ENCODE measurements at regions not wholly inside any gene's neighbourhood (a gene's known extent, or its start where the extent isn't known, plus 50 kb on each side); places are given as distances from the start of the nearest gene placed in this dataset.
"Not testable (repeated sequence)": the region's sequence is repeated elsewhere in the genome, so short reads cannot be mapped to it uniquely, and the experiment has no call there.

- TF ChIP-seq, protein P1, sequence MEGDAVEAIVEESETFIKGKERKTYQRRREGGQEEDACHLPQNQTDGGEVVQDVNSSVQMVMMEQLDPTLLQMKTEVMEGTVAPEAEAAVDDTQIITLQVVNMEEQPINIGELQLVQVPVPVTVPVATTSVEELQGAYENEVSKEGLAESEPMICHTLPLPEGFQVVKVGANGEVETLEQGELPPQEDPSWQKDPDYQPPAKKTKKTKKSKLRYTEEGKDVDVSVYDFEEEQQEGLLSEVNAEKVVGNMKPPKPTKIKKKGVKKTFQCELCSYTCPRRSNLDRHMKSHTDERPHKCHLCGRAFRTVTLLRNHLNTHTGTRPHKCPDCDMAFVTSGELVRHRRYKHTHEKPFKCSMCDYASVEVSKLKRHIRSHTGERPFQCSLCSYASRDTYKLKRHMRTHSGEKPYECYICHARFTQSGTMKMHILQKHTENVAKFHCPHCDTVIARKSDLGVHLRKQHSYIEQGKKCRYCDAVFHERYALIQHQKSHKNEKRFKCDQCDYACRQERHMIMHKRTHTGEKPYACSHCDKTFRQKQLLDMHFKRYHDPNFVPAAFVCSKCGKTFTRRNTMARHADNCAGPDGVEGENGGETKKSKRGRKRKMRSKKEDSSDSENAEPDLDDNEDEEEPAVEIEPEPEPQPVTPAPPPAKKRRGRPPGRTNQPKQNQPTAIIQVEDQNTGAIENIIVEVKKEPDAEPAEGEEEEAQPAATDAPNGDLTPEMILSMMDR (conservative IDR thresholded peaks at IDR 0.05): no peak
- no peak for TF ChIP-seq ZFX (IDR thresholded peaks at IDR 0.05)
- no peak overlapping the region for H3K27ac ChIP-seq
Measured at GRCh38 chr3:173287361-173287760, 110.2 kb upstream of the NLGN1 start.

- H3K27ac ChIP-seq: not testable (repeated sequence)
Measured at GRCh38 chr3:173286507-173286906, 111.0 kb upstream of the NLGN1 start.

DNA sequence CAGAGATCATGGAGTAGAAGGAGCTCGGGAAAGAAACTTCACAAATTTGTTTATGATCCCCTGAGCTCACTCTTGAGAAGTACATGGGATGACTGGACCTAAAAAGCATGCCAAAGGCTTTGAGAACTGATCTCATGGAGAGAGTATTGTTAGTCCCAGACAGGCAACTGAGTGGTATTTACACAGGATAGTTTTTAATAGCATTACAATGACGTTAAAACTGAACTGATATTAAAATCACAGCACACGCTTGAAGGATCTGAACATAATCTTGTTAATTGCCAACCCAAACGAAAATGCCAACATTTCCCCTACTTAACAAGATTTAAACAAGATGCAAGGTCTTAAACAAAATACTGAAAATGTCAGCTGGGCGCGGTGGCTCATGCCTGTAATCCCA lies 113.2 kb upstream of the NLGN1 start:
- TF ChIP-seq, protein P1 (conservative IDR thresholded peaks at IDR 0.05): no peak
- TF ChIP-seq ZFX (IDR thresholded peaks at IDR 0.05): no peak
- H3K27ac ChIP-seq: no peak overlapping the region

DNA sequence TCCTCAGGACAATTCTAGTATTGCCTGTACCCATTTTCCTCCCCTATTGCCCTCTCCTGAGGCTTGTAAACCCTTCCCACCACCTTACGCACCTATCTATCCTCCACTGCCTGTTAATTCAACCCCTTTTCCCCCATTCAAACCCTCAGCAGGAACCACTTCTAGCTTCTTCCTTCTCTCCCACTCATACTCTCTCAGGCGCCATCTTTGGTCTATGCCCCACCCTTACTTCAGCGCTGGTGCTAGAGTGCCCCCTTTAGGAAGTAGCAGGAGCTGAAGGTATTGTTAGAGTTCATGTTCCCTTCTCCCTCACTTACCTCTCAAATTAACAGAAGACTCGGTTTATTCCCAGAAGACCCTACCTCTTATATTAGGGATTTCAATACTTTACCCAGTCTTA lies 121.8 kb upstream of the NLGN1 start:
- no peak overlapping the region for H3K27ac ChIP-seq
- no peak for TF ChIP-seq ZFX (IDR thresholded peaks at IDR 0.05)
- TF ChIP-seq, protein P1 (conservative IDR thresholded peaks at IDR 0.05): peak; percentile 45

DNA sequence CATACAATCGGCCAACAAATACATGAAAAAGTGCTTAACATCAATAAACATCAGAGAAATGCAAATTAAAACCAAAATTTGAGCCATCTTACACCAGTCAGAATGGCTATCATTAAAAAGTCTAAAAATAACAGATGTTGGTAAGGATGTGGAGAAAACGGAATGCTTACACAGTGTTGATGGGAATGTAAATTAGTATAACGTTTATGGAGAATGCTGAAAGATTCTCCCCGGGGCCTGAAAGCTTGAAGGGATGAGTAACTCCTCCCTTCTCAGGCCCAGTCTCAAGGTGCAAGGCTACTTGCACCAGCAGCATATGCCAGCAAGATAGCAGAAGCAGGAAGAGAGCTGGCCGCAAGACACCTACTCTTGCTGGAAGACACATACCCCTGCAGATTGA lies 123.7 kb upstream of the NLGN1 start:
- TF ChIP-seq ZFX (IDR thresholded peaks at IDR 0.05): no peak
- TF ChIP-seq, protein P1 (conservative IDR thresholded peaks at IDR 0.05): no peak

DNA sequence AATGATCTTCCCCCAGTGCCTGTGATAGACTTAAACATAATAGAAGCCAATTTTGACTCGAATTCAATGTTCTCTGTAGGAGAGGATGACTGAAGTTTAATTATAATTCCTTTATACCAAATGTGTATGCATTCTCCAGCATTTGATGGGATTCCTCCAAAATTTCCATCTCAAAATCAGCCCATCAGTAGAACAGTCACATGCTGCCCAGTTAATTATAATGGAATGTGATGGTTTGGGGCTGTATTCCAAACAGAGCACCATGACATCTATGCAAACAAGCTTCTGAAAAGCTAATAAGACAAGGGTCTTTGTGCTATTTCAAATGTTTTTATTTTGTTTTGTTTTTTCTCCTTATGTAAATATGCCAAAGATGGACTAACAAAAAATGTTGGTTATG lies 127.7 kb upstream of the SPATA16 start:
- no peak overlapping the region for H3K27ac ChIP-seq

More for the DNA sequence above, 123.7 kb upstream of the NLGN1 start:
- H3K27ac ChIP-seq: no peak overlapping the region

GRCh38 chr3:173267716-173268115 lies 126.7 kb upstream of the SPATA16 start:
- no peak overlapping the region for H3K27ac ChIP-seq
- TF ChIP-seq ZFX (IDR thresholded peaks at IDR 0.05): no peak
- TF ChIP-seq, protein P1 (conservative IDR thresholded peaks at IDR 0.05): no peak

More for the DNA sequence above, 127.7 kb upstream of the SPATA16 start:
- TF ChIP-seq, protein P1 (conservative IDR thresholded peaks at IDR 0.05): no peak
- TF ChIP-seq ZFX (IDR thresholded peaks at IDR 0.05): no peak

- TF ChIP-seq, protein P1 (conservative IDR thresholded peaks at IDR 0.05): no peak
- no peak for TF ChIP-seq ZFX (IDR thresholded peaks at IDR 0.05)
- H3K27ac ChIP-seq: no peak overlapping the region
Measured at GRCh38 chr3:173266441-173266840, 125.4 kb upstream of the SPATA16 start.
